AG04449 (cell line): ENCODE measurements at regions not wholly inside any gene's neighbourhood (a gene's known extent, or its start where the extent isn't known, plus 50 kb on each side); places are given as distances from the start of the nearest gene placed in this dataset.

ENCODE experiments used
- CTCF ChIA-PET: fragments of 350-600 bp; formaldehyde crosslinking; extraction: SDS; loops from one replicate; lab custom pipeline; 2021; ENCODE audit warnings: antibody characterized with exemption; lab: Yijun Ruan, JAX
- POLR2A ChIA-PET: fragments of 400-600, 350-600 bp; formaldehyde crosslinking; extraction: SDS; loops from one replicate; lab custom pipeline; 2020; ENCODE audit warnings: antibody characterized with exemption, inconsistent platforms; lab: Yijun Ruan, JAX
- DNase-seq: peaks from one replicate; pipeline ENCODE4 v3.0.0-alpha.2; 2010; ENCODE audit warnings: low read depth, low spot score
- H3K4me3 ChIP-seq: 2 replicates; pipeline ENCODE4 v1.5.1; 2011; ENCODE audit warnings: low read depth, mild to moderate bottlenecking, control low read depth, low read length
- CTCF ChIP-seq: IDR thresholded peaks from one replicate; pipeline ENCODE4 v1.5.1; 2011; ENCODE audit warnings: mild to moderate bottlenecking, moderate library complexity, low read length, control low read depth, inconsistent platforms; ENCODE audit not compliant: insufficient read depth; ENCODE audit errors: missing control alignments

- TF ChIP-seq CTCF: no peak
- POLR2A ChIA-PET: no interaction called here
- H3K4me3 ChIP-seq: no peak overlapping the region
- CTCF ChIA-PET: interaction anchor here (0.8 kb wide), 1 partner anchor 21 kb away, joined by 3 read pairs; no protein-coding TSS in a partner anchor
- DNase-seq: no peak
These were observed 280.7 kb upstream of the RND3 start for GRCh38 chr2:150767991-150768746.

GRCh38 chr2:150762571-150762970, 275.1 kb upstream of the RND3 start:
- ChIA-PET CTCF (no interaction called here), POLR2A (no interaction called here)
- H3K4me3 ChIP-seq: no peak overlapping the region
- no peak for DNase-seq
- TF ChIP-seq CTCF: no peak

GRCh38 chr2:150759531-150759930, 272.1 kb upstream of the RND3 start:
- TF ChIP-seq CTCF: no peak
- ChIA-PET POLR2A (no interaction called here), CTCF (no interaction called here)
- H3K4me3 ChIP-seq: no peak overlapping the region
- DNase-seq: no peak

- TF ChIP-seq CTCF: no peak
- no peak for DNase-seq
- H3K4me3 ChIP-seq: no peak overlapping the region
- ChIA-PET CTCF (no interaction called here), POLR2A (interaction anchor here (0.5 kb wide), 1 partner anchor 246 kb away, joined by 3 read pairs; no protein-coding TSS in a partner anchor)
These were observed 271.6 kb upstream of the RND3 start for GRCh38 chr2:150759106-150759505.

- no peak for DNase-seq
- ChIA-PET POLR2A (no interaction called here), CTCF (no interaction called here)
- no peak for TF ChIP-seq CTCF
- no peak overlapping the region for H3K4me3 ChIP-seq
These were observed 264.8 kb upstream of the RND3 start for GRCh38 chr2:150752229-150752628.

- ChIA-PET POLR2A (no interaction called here), CTCF (no interaction called here)
- no peak for DNase-seq
- no peak overlapping the region for H3K4me3 ChIP-seq
- no peak for TF ChIP-seq CTCF
These were observed 263.3 kb upstream of the RND3 start for GRCh38 chr2:150750720-150751119.
